DMS153 treated with DMSO at 0.1 percent for 48 hours (cell line): ENCODE measurements at regions not wholly inside any gene's neighbourhood (a gene's known extent, or its start where the extent isn't known, plus 50 kb on each side); places are given as distances from the start of the nearest gene placed in this dataset.
A peak's percentile ranks its signal among the peaks of the same experiment; 100 is the strongest.

Source experiments
- DNase-seq: peaks from one replicate; lab custom pipeline; 2025; ENCODE audit not compliant: unreplicated experiment; lab: John Stamatoyannopoulos, UW

- DNase-seq = no peak
These were observed 284.3 kb downstream of the GAS1 start for GRCh38 chr9:86662890-86663468.

DNA sequence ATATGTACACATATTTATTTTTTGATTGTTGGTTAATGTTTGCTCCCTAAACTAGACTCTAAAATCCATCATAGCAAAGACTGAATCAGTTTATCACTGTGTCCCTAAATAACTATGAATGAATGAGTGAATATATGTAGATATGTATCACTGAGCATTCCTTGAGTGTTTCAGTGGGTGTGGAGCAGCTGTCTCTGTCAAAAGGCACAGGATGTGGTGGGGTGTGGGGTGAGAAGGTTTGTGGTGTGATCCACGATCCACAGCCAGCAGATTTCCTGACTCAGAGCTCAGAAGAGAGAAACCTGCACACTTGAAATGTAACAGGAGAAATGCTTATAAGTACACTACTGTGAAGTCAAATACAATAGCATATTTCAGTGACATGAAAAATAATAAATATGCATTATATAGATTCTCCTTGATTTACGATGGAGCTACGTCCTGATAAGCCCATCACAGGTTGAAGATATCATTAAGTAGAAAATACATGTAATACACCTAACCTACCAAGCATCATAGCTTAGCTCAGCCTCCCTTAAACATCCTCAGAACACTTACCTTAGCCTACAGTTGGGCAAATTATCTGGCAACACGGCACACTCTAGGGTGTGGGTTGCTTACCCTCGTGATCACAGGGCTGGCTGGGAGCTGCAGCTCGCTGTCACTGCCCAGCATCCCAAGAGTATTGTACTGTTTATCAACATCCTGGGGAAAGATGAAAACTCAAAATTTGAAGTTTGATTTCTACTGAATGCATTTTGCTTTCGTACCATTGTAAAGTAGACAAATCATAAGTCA is 287.0 kb downstream of the GAS1 start:
- DNase-seq = no peak

DNA sequence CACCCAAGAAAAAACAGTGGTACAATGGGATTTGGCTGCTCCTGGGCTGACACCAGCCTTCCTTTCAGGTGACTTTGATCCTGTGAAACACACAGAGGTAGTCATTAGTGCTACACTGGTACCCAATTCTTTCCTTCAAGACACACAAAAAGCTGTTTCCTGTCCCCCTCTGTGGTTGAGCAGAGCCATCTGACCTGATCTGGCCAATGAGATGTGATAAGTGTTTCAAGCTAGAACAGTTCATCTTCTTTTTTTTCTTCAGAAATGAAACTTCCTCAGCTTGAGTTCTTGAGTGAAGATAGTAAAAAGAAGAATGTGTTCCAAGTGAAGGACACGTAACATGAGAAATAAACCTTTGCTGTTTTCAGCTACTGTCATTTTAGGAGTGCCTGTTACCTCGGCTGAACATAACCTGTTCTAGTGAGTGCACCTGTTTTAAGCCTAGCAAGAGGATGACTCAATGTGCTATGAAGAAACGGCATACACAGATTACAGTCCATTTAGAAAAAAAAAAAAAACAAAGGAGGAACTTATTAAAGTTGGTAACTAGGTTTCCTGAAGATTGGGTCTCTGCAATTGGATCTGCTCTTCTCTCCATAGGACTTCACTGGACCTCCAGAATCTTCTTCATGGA is 287.8 kb downstream of the GAS1 start:
- DNase-seq = no peak

DNA sequence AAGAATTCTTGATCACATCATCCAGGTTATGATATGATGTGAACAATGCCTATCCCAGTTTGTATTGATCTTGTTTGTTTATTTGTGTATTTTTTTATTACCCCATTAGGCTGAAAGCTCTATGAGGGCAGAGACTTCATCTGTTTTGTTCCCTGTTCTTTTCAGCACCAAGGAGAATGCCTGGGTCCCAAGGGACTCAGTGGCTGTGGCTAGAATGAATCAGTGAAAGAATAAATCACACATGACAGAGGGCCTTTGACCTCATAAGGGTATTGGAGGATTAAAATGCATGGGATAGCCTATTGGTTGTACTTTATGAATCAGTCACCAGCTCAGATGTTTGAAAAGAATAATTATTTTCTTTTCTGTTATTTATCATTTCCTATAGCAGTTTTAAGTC is 292.2 kb downstream of the GAS1 start:
- no peak for DNase-seq

DNA sequence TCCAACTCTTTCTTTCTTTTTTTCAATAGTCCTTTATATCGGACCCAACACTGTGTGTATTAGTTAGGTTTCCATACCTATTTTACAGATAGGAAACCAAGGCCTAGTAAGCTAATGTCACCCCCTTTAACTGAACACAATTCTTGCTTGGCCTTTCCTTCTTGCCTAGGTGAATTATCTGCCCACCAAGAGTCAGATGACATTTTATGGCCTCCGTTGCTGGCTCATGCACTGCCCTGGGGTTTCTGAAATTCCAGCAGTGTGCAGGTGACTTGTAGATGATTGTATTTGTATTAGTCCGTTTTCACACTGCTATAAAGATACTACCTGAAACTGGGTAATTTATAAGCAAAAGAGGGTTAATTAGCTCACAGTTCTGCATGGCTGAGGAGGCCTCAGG is 293.8 kb downstream of the GAS1 start:
- DNase-seq = no peak

GRCh38 chr9:86652736-86653135 is 294.6 kb downstream of the GAS1 start:
- DNase-seq = no peak

DNA sequence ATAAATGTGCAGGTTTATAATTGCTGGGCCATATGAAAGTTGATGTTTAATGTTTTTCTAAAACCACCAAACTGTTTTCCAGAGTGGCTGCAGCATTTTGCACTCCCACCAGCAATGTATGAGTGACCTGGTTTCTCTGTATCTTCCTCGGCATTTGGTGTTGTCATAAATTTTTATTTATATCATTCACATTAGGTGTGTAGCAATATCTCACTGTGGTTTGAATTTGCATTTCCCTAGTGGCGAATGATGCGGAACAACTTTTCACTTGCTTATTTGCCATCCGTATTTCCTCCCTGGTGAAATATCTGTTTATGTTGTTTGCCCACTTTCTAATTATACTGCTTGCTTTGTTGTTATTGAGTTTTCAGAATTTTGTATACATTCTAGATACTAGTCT is 295.7 kb upstream of the TUT7 start:
- no peak for DNase-seq

DNA sequence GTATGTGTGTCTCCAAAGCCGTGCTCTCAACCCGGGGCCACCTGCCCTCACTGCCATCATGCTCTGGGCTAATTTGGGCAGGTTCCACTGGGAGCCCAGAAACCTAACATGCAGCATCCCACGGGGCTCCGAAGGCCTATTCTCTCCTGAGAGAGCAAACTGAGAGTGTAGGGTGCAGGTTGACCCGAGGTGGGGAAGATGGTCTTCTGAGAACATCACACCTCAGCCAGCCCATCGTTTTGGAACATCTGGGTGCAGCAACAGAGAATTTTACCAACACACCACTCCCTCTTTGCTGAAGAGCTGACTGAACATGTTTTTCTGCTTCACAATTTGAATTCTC is 294.6 kb upstream of the TUT7 start:
- no peak for DNase-seq

GRCh38 chr9:86648156-86648827 is 294.1 kb upstream of the TUT7 start:
- no peak for DNase-seq

DNA sequence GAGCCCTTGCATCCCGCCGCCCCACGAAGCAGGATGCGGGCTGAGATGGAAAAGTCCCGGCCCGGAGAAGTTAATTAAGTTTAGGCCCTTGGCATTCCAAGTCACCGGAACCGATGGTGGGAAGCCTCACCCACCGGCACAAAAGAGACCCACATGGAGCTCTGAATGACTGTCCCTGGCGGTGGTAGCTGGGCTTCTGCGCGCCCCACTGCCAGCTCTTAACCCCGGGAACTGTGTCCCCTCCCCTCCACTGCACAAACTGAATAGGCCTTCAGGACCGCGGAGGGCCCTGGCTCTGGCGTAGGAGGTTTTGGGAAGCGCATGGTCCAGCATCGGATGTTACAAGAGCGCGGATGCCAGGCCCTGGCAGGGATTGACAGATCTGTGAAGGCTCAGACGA is 291.1 kb upstream of the TUT7 start:
- no peak for DNase-seq

DNA sequence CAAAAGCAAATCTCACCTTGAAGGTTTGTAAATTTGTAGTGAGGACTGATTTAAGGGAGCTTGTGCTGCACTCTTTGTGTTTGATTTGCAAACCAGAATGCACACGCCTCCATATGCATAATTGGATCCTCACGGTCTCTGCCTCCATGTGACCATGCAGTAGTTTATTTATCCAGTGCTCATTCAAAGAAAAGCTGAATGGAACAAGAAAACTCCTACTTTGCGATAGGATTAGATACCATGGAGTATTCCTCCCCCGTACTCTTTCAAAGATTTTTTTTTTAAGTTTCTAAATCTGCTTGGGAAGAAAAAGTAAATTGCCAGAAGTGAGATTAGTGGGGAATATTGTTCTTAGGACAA is 290.4 kb upstream of the TUT7 start:
- no peak for DNase-seq

- no peak for DNase-seq
These were observed 289.9 kb upstream of the TUT7 start for GRCh38 chr9:86643946-86644674.

GRCh38 chr9:86642721-86643120 is 288.5 kb upstream of the TUT7 start:
- DNase-seq = no peak

- DNase-seq = no peak
These were observed 287.8 kb upstream of the TUT7 start for GRCh38 chr9:86641970-86642369.

GRCh38 chr9:86639899-86640379 is 285.7 kb upstream of the TUT7 start:
- DNase-seq = peak; percentile 82

- no peak for DNase-seq
These were observed 285.1 kb upstream of the TUT7 start for GRCh38 chr9:86639287-86639686.

- DNase-seq = no peak
These were observed 283.9 kb upstream of the TUT7 start for GRCh38 chr9:86638109-86638508.

DNA sequence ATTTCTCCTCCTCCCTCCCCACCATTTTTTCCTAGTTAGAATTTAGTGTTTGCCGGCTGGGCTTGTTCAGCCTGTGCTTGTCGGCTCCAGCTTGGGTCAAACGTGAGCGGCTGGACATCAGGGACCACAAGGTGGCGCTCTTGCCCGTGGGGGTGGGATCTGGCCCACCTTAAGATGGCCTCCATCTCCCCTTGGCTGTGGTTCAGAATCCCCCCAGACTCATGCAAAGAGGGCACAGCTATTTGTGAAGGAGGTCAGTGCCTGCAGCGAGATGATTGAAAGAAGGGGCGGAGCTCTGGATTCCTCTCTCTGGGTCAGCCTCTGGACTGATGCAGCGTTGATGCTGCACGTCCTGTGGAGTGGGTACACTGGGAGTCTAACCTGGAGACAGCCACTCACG is 283.3 kb upstream of the TUT7 start:
- DNase-seq = no peak

DNA sequence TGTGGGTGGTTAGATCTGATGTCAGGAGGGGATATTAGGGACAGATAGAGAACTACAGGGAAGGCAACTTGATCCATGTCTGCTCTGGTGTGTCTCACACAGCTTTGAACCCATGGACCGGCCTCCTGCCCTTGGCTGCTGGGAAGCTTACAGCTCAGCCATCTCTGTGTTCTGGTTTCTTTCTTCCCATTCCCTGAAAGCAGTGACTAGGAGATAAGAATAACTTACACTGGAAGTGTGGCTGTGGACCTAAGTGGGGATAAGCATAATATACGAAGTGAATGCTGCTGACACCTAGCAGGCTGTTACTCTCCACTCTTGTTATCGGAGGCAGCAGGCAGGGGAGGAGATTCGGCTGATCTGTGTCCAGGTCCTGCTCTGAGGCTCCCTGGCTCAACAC is 282.3 kb upstream of the TUT7 start:
- DNase-seq = no peak

DNA sequence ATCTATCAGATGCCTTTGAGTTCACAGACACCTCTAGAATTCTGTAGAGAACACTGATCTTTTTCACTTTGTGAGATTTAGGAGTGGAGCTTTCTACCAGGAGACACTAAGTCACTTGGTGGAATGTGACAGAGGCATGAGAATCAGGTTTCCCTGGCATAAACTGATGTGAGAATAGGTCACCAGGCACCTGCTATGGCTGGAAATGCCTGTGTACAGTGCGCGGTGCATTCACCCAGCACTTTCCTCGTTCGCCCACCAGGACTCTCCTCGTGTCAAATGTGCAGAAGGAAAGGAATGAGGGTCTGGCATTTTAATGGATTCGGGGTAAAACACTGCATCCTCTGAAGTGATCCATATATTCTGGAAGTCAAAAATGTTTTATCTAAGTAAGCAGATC is 281.8 kb upstream of the TUT7 start:
- DNase-seq = no peak

DNA sequence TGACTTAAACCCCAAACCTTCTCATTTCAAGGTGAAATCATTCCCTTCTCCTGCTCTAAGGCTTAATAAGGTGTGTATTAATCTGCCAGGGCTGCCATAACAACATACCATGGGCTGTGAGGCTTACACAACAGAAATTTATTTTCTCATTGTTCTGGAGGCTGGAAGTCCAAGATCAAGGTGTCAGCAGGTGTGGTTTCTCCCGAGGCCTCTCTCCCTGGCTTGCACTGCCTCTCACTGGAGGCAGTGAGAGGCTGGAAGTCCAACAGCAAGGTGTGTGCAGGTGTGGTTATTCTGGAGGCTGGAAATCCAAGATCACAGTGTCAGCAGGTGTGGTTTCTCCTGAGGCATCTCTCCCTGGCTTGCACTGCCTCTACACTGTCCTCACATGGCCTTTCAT is 280.3 kb upstream of the TUT7 start:
- no peak for DNase-seq
